ENCODE measurements at regions not wholly inside any gene's neighbourhood (a gene's known extent, or its start where the extent isn't known, plus 50 kb on each side); places are given as distances from the start of the nearest gene placed in this dataset.
"Not testable (repeated sequence)": the region's sequence is repeated elsewhere in the genome, so short reads cannot be mapped to it uniquely, and the experiment has no call there.

GRCh38 chr6:74467533-74468215, 738.2 kb downstream of the COL12A1 start:
- DNase-seq: no peak

- DNase-seq: no peak
Measured at GRCh38 chr6:74466572-74466971, 739.3 kb downstream of the COL12A1 start.

GRCh38 chr6:74459260-74459659, 746.6 kb downstream of the COL12A1 start:
- DNase-seq: no peak

DNA sequence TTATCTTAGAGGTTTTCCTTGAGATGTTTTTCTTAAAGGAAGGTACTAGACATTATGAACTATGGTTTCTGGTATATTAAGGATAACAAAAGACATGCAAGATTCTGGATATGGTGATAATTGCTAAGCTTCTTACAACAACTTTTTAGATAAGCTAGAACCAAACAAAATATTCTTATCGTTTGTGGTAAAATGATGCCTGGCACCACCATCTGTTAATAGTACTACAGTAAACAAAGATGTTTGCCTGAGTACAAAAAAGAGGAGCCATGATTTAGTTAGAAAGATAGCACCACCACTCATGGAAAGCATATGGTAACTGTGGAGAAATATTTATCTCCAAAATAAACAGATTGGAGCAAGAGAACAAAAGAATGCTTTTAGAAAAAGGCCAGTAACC, 747.3 kb downstream of the COL12A1 start:
- DNase-seq: no peak

DNA sequence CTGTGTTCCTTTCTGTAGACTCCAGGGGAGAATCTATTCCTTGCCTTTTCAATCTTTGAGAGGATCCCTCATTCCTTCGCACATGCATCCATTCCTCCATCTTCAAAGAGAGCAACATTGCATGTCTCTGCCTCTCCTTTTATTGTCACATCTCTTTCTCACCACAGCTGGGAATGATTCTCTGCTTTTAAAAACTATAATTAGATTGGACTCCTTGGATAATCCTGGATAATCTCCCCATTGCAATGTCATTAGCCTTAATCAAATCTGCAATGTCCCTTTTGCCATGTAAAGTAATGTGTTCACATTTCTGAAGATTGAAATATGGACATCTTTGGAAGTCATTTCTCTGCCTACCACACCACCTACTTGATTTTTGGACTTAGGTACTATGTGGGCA, 750.1 kb downstream of the COL12A1 start:
- no peak for DNase-seq

GRCh38 chr6:74451953-74452352, 753.9 kb downstream of the COL12A1 start:
- DNase-seq: no peak

- no peak for DNase-seq
Measured at GRCh38 chr6:74448850-74449249, 752.8 kb downstream of the CD109 start.

DNA sequence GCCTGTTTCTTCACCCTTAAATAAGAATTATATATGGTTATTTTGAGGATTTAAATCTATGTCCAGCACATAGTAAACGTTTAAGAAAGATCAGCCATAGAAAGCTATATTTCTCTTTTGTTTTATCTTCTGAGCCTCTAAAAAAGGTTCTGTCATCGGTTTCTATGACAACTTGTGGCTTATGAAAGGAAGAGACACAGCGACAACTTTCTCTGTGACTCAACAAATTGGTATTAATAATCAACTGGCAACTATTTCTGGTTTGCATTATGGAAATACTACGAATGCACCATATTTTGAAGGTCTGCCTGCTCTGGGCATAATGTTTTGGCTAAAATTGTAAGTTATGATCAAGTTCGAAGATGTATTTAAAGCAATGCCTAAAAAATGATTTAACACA, 751.0 kb downstream of the CD109 start:
- no peak for DNase-seq

DNA sequence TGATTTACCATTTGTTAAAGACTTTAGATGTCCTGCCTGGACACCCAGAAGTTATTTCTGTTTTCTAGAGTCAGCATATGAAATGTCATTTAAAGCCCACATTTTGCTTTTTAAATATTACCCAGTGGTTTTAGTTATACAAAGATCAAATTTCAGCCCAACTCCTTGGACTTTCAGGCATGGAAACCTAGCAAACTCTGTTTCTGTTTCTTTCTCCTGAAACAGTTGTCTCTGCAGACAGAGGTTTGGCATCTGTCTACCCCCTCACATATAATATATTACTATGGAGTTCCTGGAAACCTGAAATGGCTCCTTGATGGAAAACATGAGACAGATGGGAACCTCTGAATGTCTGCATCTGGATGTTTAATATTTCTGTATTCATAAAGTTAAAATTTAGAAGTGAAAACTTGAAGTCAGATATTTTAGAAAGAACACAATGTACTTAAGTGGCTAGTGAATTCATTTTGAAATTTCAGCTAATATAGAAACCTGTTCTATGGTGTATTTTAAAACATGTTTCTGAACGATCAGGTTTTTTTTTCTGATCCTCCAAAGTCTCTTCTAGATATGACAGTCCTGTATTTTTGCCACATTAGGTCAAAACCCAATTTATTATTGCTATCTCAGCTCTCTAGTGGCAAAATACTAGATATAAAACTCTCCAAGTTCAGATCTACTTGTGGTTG, 743.3 kb downstream of the CD109 start:
- no peak for DNase-seq

DNA sequence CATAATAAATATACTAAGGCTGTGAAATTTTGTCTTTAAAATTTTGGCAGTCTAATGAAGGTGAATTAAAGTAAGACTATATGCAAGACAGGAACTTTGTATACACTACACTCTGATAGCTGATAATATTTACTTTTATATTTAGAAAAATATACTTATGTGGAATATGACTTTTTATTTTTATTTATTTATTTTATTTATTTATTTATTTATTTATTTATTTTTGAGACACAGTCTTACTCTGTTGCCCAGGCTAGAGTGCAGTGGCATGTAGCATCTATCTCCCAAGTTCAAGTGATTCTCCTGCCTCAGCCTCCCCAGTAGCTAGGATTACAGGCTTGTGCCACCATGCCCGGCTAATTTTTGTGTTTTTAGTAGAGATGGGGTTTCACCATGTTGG, 742.4 kb downstream of the CD109 start:
- not testable (repeated sequence) for DNase-seq

DNA sequence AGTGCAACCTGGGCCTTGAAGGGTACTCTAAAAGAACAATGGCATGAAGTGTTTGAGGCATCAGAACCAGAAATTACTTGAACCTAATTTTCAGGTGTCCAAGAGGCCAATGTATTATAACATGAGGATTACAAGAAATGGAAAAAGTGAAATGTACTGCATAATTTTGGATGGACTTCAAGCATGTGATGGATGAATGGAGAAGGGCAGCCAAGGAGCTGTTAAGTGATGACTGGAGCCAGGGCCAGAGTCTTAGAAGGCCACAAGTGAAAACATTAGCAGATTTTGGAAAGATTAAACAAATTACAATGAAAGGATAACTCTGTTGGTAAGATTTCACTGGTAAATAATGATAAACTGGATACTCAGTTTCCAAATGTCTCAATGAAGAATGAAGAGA, 738.2 kb downstream of the CD109 start:
- no peak for DNase-seq

DNA sequence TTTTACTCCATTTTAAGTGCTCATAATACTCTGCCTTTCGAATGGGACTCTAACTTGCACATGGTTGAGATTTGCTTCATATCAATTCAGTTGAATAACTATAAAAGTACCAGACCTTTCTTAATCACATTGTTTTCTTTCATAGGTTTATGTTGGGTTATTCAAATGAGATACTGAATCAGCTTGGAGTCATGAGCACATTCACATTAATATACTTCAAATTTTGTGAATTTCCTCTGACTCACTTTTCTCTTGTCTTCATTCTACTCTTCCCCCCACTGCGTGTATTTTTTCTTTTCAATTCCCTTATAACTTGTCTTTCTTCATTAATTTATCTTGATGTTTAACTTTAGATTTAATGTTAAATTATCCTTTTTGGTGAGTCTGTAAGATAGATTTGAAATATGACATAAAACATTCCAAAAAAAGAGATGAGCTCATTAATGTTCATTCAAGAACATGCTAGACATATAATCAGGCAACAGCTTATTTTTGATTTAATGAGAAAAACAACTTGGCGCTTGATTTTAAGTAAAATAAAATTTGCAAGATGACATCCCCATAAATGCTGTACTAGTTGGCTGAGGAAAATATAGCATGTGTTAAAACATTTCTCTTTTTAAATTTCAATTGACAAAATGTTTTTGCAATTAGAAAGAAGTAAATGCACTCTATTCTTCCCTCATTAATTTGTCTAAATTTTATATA, 736.0 kb downstream of the CD109 start:
- no peak for DNase-seq

DNA sequence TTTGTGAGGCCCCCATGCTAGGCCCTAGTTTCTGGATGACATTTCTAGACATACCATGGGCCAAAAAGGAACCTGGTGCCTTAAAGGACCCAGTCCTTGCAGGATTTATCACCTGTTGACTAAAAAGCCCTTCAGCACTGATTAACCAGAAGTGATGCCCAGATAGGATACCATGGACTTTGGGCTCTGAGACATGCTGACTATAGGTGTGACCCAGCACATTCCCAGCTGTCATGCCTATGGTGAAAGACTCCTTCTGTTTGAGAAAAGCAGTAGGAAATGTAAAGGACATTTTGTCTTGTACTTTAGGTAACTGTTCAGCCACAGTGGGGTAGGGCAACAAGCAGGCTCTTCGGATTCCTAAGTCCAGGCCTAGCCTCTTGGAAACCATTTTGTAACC, 724.2 kb downstream of the CD109 start:
- DNase-seq: no peak

- no peak for DNase-seq
Measured at GRCh38 chr6:74415056-74415455, 719.1 kb downstream of the CD109 start.

DNA sequence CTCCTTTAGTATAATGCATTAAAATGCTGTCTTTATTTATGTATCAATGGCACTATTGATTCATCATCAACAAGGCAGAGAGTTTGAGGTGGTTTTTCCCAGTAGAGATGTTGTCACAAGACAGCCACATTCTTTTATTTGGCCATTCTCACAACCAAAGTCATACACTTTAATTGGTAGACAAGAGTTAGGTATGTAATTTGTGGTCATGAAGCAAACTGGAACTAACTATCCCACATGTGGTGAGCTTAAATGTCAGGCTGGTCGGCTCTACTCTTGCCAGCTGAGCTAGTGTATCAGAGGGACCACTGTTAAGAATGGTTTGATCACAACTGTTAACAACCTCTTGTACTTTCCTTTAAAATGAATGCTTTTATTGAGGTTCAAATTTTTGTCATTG, 714.6 kb downstream of the CD109 start:
- DNase-seq: no peak

DNA sequence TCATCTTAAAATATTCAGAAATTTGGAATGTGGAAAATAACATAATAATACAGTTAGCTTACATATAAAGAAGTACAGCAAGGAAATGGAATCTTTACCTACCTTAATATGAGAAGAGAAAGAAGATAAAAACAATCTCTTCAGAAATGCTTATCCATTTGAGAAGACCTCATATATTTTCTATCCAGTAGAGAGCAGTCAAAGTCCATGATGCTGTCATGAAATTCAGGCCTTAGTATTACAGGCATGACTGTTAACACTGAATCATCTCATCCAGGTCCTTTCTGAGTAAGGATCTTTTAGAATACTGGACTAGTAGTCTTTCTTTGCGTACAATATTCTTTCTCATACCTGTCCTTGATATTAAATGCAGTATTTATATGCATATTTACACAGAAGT, 713.4 kb downstream of the CD109 start:
- no peak for DNase-seq

DNA sequence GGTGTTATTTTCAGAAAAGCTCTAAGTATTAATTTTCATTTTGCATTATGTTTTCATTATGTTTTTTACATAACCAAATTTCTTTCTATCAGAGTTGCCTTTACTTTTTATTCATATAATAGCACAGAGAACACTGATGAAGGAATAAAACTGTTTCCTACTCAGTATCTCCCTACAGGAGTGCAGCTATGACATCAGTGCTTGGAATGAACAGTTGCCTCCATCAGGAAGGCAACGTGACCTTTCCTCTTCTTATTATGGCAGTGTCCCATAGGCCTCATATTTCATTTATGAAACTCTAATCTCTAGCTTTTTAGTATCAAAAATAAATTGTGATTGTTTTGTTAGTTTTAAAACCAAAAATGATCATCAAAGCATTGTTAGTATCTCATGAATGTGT, 712.8 kb downstream of the CD109 start:
- no peak for DNase-seq

DNA sequence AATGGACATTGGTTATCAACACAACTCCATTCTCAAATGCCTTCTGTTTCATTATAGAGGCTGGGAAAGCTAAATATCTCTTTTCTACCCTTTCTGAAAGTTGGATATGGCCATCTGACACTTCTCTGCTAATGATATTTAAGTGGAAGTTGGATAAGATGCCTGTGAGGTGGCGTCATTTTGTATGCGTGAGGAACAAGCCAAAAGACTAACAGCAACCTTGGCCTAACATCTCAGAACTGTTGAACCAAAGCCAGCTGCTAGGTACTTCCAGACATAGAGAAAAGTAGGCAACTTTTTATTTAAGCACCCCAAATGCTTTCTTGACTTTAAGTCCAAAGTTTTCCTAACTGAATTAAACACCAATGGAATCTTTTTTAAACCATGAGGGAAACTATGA, 708.4 kb downstream of the CD109 start:
- DNase-seq: no peak

GRCh38 chr6:74402781-74403180, 706.8 kb downstream of the CD109 start:
- DNase-seq: no peak

- DNase-seq: not testable (repeated sequence)
Measured at GRCh38 chr6:74378437-74378836, 682.4 kb downstream of the CD109 start.

DNA sequence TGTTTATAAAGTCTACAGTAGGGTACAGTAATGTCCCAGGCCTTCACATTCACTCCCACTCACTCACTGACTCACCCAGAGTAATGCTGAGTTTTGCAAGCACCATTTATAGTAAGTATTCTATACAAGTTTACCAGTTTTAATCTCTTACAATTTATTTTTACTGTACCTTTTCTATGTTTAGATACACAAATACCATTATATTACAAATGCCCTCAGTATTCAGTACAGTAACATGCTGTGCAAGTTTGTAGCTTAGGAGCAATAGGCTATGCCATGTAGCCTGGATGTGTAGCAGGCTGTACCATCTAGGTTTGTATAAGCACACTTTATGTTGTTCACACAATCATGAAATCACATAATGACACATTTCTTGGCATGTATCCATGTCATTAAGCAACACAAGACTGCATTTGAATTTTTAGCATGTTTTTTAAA, 673.6 kb downstream of the CD109 start:
- DNase-seq: no peak

DNA sequence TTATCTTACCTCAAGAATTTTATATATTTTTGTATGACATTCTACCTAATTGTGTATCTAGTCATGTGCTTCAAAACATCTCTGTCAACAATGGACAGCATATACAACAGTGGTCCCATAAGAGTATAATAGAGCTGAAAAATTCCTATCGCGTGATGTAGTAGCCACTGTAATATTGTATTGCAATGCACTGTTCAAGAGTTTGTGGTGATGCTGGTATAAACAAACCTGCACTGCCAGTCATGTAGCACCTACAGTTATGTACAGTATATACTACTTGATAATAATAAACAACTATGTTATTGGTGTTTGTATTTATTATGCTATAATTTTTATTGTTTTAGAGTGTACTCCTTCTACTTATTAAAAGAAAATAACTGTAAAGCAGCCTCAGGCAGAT, 672.7 kb downstream of the CD109 start:
- DNase-seq: no peak

- no peak for DNase-seq
Measured at GRCh38 chr6:74366634-74367033, 670.6 kb downstream of the CD109 start.

DNA sequence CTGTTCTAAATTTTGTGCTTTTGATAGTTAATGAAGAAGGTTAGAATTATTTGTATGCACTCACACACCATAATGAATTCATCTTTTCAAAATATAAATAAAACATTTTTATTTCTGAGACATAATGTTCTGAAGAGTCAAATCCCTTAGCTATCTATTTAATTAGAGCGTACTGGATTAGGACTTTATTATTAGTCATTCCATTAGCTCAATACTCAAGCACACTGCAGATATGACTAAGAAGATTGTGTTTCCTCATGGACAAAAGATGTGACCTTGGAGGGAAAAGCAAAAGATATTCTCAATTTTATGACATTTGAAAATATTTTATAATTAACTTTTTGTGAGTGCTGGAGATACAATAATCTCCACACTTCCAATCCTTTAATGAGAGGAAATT, 666.4 kb downstream of the CD109 start:
- DNase-seq: no peak
